Kidney (tissue), 13 donors: ENCODE measurements at regions not wholly inside any gene's neighbourhood (a gene's known extent, or its start where the extent isn't known, plus 50 kb on each side); places are given as distances from the start of the nearest gene placed in this dataset.

Experiments used
- DNase-seq, 5 donors: peaks; one replicate each; pipeline ENCODE4 v3.0.0-alpha.2; 2013 to 2020
- FAIRE-seq: peaks from 2 replicates; lab custom pipeline; 2012; peaks lifted over from hg19 to GRCh38; lab: Jason Lieb, UNC
- H3K27ac ChIP-seq, 2 donors: one replicate each; pipeline ENCODE4 v1.7.0; 2013; ENCODE audit warnings: low read depth in 2 of 2, low read length in 2 of 2, inconsistent platforms in 1 of 2
- H3K27me3 ChIP-seq: one replicate; pipeline ENCODE4 v1.7.1; 2013; ENCODE audit warnings: low read length, inconsistent platforms; ENCODE audit not compliant: control insufficient read depth, insufficient read depth
- H3K36me3 ChIP-seq, 3 donors: one replicate each; pipeline versions ENCODE4 v1.7.0 to v1.7.1; 2013; ENCODE audit warnings: low read length in 3 of 3, control low read depth in 1 of 3, inconsistent platforms in 1 of 3; ENCODE audit not compliant: insufficient read depth in 3 of 3, control insufficient read depth in 2 of 3
- H3K4me1 ChIP-seq, 3 donors: one replicate each; pipeline versions ENCODE4 v1.7.0 to v1.7.1; 2013; ENCODE audit warnings: low read length in 3 of 3, inconsistent platforms in 1 of 3, low read depth in 1 of 3; ENCODE audit not compliant: control insufficient read depth in 2 of 3, insufficient read depth in 2 of 3
- H3K4me3 ChIP-seq, 3 donors: one replicate each; pipeline versions ENCODE4 v1.7.0 to v1.8.1; 2013; ENCODE audit warnings: low read length in 3 of 3, control low read depth in 1 of 3, inconsistent platforms in 1 of 3
- H3K9ac ChIP-seq, 3 donors: one replicate each; pipeline versions ENCODE4 v1.7.0 to v1.7.1; 2013; ENCODE audit warnings: low read length in 3 of 3, control low read depth in 1 of 3, inconsistent platforms in 1 of 3
- H3K9me3 ChIP-seq, 3 donors: one replicate each; pipeline versions ENCODE4 v1.7.0 to v1.7.1; 2013; ENCODE audit warnings: low read length in 3 of 3, control low read depth in 1 of 3, inconsistent platforms in 1 of 3; ENCODE audit not compliant: control insufficient read depth in 2 of 3, insufficient read depth in 1 of 3
- intact Hi-C: fragments of 100-400 bp; cut with DNase I; formaldehyde crosslinking; loops from one replicate; pipeline ENCODE4 v1.11.1; 2022
- TF ChIP-seq, protein P1 (sequence below): IDR thresholded peaks from 3 replicates; pipeline ENCODE4 v1.5.1; 2012; ENCODE audit warnings: mild to moderate bottlenecking, moderate library complexity, borderline replicate concordance; ENCODE audit not compliant: insufficient read depth; ENCODE audit errors: extremely low read depth
- donor health status: control.
- donor health status: control.
- donor health status: control.
- donor health status: control.
- donor health status: control.
- donor health status: DM: yes; HTN: yes; CAD: no.
- donor health status: Normal renal cell carcinoma (clear cell type).

DNA sequence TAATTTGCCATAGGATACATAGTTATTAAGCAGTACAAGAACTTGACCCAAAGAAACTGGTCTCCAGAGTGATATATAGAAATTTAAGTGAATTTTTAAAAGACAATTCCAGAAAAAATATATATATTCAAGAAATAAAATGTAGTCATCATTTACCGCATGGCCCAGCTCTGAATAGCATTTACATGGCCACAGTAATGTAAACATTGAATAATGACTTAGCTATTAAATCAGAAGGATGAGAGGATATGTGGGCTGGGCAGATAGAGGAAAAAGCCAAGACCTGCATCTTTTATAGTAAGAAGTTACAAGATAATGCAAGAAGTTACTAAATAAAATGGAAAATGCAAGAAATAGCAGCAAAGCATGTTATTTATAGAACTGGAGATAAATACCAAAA is 405.2 kb upstream of the WWC1 start:
- Histone ChIP-seq H3K4me1 (no peaks in the 10 kb centered on the region), H3K36me3 (no peaks in the 10 kb centered on the region), H3K27me3 (no peaks in the 10 kb centered on the region), H3K9me3 (no peaks in the 10 kb centered on the region), H3K27ac (no peak overlapping the region), H3K9ac (no peak overlapping the region), H3K4me3 (no peak overlapping the region)
- intact Hi-C loops = no loop called here
- DNase-seq (no peak), FAIRE-seq (no peak)
- TF ChIP-seq, protein P1, sequence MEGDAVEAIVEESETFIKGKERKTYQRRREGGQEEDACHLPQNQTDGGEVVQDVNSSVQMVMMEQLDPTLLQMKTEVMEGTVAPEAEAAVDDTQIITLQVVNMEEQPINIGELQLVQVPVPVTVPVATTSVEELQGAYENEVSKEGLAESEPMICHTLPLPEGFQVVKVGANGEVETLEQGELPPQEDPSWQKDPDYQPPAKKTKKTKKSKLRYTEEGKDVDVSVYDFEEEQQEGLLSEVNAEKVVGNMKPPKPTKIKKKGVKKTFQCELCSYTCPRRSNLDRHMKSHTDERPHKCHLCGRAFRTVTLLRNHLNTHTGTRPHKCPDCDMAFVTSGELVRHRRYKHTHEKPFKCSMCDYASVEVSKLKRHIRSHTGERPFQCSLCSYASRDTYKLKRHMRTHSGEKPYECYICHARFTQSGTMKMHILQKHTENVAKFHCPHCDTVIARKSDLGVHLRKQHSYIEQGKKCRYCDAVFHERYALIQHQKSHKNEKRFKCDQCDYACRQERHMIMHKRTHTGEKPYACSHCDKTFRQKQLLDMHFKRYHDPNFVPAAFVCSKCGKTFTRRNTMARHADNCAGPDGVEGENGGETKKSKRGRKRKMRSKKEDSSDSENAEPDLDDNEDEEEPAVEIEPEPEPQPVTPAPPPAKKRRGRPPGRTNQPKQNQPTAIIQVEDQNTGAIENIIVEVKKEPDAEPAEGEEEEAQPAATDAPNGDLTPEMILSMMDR = no peak

GRCh38 chr5:167888393-167888792 is 403.1 kb upstream of the WWC1 start:
- DNase-seq (no peak), FAIRE-seq (no peak)
- Histone ChIP-seq H3K9me3 (no peaks in the 10 kb centered on the region), H3K36me3 (no peaks in the 10 kb centered on the region), H3K4me1 (no peaks in the 10 kb centered on the region), H3K9ac (no peak overlapping the region), H3K27me3 (no peaks in the 10 kb centered on the region), H3K27ac (no peak overlapping the region), H3K4me3 (no peak overlapping the region)
- TF ChIP-seq, protein P1 = no peak
- intact Hi-C loops = no loop called here

GRCh38 chr5:167889276-167889675 is 402.2 kb upstream of the WWC1 start:
- H3K9ac ChIP-seq = no peak overlapping the region
- intact Hi-C loops = no loop called here

More at GRCh38 chr5:167889276-167889675, 402.2 kb upstream of the WWC1 start:
- Histone ChIP-seq H3K36me3 (no peaks in the 10 kb centered on the region), H3K27me3 (no peaks in the 10 kb centered on the region), H3K4me1 (no peaks in the 10 kb centered on the region), H3K4me3 (no peak overlapping the region), H3K27ac (no peak overlapping the region), H3K9me3 (no peaks in the 10 kb centered on the region)
- DNase-seq (no peak), FAIRE-seq (no peak)
- TF ChIP-seq, protein P1 = no peak
